Right ventricle myocardium inferior (tissue), 1 donor: ENCODE measurements at regions not wholly inside any gene's neighbourhood (a gene's known extent, or its start where the extent isn't known, plus 50 kb on each side); places are given as distances from the start of the nearest gene placed in this dataset.
A peak's percentile ranks its signal among the peaks of the same experiment; 100 is the strongest.
"Not testable (repeated sequence)": the region's sequence is repeated elsewhere in the genome, so short reads cannot be mapped to it uniquely, and the experiment has no call there.

Experiments
- ATAC-seq: fragments of 200-7000 bp; cut with Tn5 transposase; one replicate; pipeline ENCODE4 v1.9.1; 2020; ENCODE audit warnings: mild to moderate bottlenecking, moderate library complexity
- DNase-seq: peaks from one replicate; pipeline ENCODE4 v3.0.0; 2021; ENCODE audit errors: missing footprints
- intact Hi-C: fragments of 100-400 bp; cut with DNase I; formaldehyde crosslinking; loops from one replicate; pipeline ENCODE4 v1.11.0; 2022
- donor health status: DM: no; HTN: yes; CAD: no; lungs with severe emphysema.

DNA sequence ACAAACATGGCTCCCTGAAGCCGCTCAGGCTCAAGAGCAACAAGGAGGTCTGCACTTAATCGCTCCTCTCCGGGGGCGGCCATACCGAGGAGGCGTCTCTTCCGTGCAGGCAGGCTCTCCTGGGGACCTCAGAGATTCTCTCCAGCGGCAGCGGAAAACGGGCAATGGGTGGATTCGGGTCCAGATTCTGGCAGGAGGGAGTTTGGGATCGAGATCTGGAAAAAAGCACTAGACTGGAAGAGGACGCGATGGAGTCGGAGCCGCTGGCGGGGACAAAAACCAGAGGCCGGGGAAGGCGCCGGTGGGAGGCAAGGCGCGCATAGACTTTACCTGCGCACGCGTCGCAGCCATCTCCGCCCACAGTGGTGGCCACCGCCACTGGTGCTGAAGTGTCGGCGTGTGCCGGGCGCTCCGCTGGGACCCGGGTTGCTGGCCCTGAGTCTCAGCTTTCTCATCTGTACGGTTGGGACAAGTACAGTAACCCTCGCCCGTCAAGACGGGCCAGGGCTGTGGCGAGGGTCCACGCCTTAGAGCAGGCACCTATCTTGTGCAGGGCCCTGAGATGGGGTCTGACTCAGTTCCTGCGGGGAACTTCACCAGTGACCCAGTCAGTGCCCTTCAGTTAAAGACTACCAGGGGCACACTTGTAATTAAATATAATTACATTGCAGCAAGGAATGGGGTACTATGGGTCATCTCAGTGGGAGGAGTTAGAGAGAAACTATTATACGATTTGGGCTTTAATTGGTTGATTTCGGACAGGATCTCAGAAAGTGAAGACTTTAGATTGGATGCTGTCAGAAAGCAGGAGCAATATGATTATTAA, 454.1 kb downstream of the SPATA31A1 start:
- ATAC-seq (peak; percentile 73), DNase-seq (peak; percentile 72)
- intact Hi-C loops: not testable (repeated sequence)

DNA sequence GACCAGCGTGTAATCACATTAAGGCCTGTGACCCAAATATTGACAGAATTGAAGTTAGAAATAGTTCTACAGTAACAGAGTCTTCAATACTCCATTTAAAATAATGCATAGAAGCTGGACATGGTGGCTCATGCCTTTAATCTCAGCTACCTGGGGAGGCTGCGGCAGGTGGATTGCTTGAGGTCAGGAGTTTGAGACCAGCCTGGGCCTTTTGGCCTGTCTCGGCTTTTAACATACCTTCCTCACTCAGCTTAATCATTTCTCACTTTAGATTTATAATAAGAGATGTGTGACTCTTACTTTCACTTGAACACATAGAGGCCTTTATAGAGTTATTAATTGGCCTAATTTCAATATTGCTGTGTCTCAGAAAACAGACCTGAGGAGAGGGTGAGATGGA, 454.9 kb downstream of the SPATA31A1 start:
- intact Hi-C loops, ATAC-seq: not testable (repeated sequence)
- DNase-seq: peak; percentile 34

- DNase-seq, ATAC-seq, intact Hi-C loops: not testable (repeated sequence)
Observed at GRCh38 chr9:39811615-39812014, 456.1 kb downstream of the SPATA31A1 start.

DNA sequence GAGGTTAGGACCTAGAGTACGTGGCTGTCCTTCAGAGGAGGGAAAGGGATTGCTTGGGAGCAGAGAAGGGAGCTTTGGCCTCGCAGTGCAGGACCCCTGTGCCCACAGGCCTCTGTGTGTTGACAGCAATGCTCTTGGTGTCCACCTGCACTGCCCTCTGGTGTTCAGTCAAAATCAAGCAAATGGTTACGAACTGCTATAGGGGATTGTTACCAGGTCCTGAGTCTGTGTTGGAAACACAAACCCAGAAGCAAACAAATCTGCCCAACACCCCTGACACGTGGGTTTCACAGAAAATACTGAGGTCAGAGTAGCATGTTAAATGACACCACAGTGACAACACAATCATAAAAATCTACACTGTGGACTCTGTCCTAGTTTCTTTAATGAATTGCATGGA, 473.0 kb downstream of the SPATA31A1 start:
- DNase-seq, ATAC-seq, intact Hi-C loops: not testable (repeated sequence)
